Kidney (tissue), 13 donors: ENCODE measurements at regions not wholly inside any gene's neighbourhood (a gene's known extent, or its start where the extent isn't known, plus 50 kb on each side); places are given as distances from the start of the nearest gene placed in this dataset.

Experiments
- DNase-seq, 5 donors: peaks; one replicate each; pipeline ENCODE4 v3.0.0-alpha.2; 2013 to 2020
- FAIRE-seq: peaks from 2 replicates; lab custom pipeline; 2012; peaks lifted over from hg19 to GRCh38; lab: Jason Lieb, UNC
- H3K27ac ChIP-seq, 2 donors: one replicate each; pipeline ENCODE4 v1.7.0; 2013; ENCODE audit warnings: low read depth in 2 of 2, low read length in 2 of 2, inconsistent platforms in 1 of 2
- H3K27me3 ChIP-seq: one replicate; pipeline ENCODE4 v1.7.1; 2013; ENCODE audit warnings: low read length, inconsistent platforms; ENCODE audit not compliant: control insufficient read depth, insufficient read depth
- H3K36me3 ChIP-seq, 3 donors: one replicate each; pipeline versions ENCODE4 v1.7.0 to v1.7.1; 2013; ENCODE audit warnings: low read length in 3 of 3, control low read depth in 1 of 3, inconsistent platforms in 1 of 3; ENCODE audit not compliant: insufficient read depth in 3 of 3, control insufficient read depth in 2 of 3
- H3K4me1 ChIP-seq, 3 donors: one replicate each; pipeline versions ENCODE4 v1.7.0 to v1.7.1; 2013; ENCODE audit warnings: low read length in 3 of 3, inconsistent platforms in 1 of 3, low read depth in 1 of 3; ENCODE audit not compliant: control insufficient read depth in 2 of 3, insufficient read depth in 2 of 3
- H3K4me3 ChIP-seq, 3 donors: one replicate each; pipeline versions ENCODE4 v1.7.0 to v1.8.1; 2013; ENCODE audit warnings: low read length in 3 of 3, control low read depth in 1 of 3, inconsistent platforms in 1 of 3
- H3K9ac ChIP-seq, 3 donors: one replicate each; pipeline versions ENCODE4 v1.7.0 to v1.7.1; 2013; ENCODE audit warnings: low read length in 3 of 3, control low read depth in 1 of 3, inconsistent platforms in 1 of 3
- H3K9me3 ChIP-seq, 3 donors: one replicate each; pipeline versions ENCODE4 v1.7.0 to v1.7.1; 2013; ENCODE audit warnings: low read length in 3 of 3, control low read depth in 1 of 3, inconsistent platforms in 1 of 3; ENCODE audit not compliant: control insufficient read depth in 2 of 3, insufficient read depth in 1 of 3
- intact Hi-C: fragments of 100-400 bp; cut with DNase I; formaldehyde crosslinking; loops from one replicate; pipeline ENCODE4 v1.11.1; 2022
- TF ChIP-seq, protein P1 (sequence below): IDR thresholded peaks from 3 replicates; pipeline ENCODE4 v1.5.1; 2012; ENCODE audit warnings: mild to moderate bottlenecking, moderate library complexity, borderline replicate concordance; ENCODE audit not compliant: insufficient read depth; ENCODE audit errors: extremely low read depth
- donor health status: control.
- donor health status: control.
- donor health status: control.
- donor health status: control.
- donor health status: control.
- donor health status: DM: yes; HTN: yes; CAD: no.
- donor health status: Normal renal cell carcinoma (clear cell type).

DNA sequence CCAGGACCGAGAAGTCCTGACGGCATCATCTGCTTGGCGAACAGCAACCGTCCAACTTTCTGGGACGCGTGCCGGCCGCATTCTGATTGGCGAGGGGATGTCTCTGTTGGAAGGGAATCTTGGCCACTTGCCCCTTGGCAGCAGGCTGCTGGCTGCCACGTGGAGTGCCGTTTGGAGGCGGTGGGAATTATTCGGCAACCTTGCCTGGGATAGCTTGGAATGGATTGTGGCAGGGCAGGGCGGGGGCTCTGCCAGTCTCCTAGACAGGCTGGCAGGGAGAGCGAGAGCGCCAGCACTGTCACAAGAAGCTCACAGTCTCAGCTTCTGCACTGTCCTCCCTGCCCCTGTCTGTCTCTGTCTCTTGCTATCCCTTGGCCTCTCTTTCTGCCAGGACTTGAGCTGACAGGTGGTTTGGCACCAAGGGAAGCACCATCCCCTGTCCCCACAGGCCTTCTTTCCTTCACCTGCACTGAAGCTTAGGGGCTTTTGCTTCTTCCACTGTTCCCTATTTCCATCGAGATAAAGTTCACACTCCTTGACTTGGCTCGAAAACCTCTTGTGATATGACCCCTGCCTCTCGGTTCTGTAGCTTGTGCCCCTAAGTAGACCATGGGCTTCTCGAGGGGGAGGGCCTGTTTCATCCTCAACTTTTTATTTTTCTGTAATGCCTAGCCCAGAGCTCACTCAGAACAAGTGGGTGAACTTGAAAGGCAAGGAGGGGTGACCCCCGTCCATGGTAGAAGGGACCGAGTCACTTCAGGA is 201.9 kb downstream of the PHETA1 start:
- DNase-seq (peak in 1 of 5 donors; percentile 79), FAIRE-seq (no peak)
- Histone ChIP-seq H3K4me1 (no peaks in the 10 kb centered on the region), H3K4me3 (no peak overlapping the region), H3K9ac (no peak overlapping the region), H3K36me3 (no peaks in the 10 kb centered on the region), H3K27me3 (no peaks in the 10 kb centered on the region), H3K9me3 (no peaks in the 10 kb centered on the region), H3K27ac (no peak overlapping the region)
- intact Hi-C loops, result no loop called here
- TF ChIP-seq, protein P1, sequence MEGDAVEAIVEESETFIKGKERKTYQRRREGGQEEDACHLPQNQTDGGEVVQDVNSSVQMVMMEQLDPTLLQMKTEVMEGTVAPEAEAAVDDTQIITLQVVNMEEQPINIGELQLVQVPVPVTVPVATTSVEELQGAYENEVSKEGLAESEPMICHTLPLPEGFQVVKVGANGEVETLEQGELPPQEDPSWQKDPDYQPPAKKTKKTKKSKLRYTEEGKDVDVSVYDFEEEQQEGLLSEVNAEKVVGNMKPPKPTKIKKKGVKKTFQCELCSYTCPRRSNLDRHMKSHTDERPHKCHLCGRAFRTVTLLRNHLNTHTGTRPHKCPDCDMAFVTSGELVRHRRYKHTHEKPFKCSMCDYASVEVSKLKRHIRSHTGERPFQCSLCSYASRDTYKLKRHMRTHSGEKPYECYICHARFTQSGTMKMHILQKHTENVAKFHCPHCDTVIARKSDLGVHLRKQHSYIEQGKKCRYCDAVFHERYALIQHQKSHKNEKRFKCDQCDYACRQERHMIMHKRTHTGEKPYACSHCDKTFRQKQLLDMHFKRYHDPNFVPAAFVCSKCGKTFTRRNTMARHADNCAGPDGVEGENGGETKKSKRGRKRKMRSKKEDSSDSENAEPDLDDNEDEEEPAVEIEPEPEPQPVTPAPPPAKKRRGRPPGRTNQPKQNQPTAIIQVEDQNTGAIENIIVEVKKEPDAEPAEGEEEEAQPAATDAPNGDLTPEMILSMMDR, result no peak

DNA sequence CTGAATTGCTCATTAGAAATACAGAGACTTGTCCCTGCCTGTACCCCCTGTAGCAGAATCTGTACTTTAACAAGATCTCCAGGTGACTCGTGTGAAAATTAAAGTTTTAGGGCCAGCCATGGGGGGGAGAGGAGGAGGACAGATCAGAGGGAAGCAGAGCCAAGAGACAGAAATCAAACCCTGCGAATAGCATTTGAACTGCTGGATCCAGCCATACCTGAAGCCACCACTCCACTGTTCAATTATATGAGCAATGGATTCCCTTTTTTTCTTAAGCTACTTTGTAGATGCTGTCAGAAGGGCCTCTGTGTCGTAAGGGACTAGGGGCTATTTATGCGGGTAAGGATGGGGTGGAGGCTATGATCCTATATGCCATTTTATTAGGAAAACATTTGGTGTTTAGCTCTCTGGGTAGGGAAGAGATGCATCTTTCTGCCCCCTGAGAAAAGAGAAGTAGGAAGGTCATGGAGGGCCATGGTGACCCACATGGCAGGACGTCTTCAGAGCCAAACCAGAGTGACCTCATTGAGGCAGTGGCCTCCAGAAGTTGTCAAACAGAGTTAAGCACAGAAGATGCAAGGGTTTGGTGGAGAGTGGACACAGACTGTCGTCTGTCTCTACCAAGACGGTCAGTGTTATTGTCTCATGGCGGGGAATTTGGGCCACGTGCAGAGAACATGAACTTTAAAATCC is 203.9 kb downstream of the PHETA1 start:
- Histone ChIP-seq H3K36me3 (no peaks in the 10 kb centered on the region), H3K27ac (no peak overlapping the region), H3K27me3 (no peaks in the 10 kb centered on the region), H3K4me3 (no peak overlapping the region), H3K4me1 (no peaks in the 10 kb centered on the region), H3K9me3 (no peaks in the 10 kb centered on the region), H3K9ac (no peak overlapping the region)
- intact Hi-C loops, result no loop called here
- DNase-seq (no peak), FAIRE-seq (no peak)
- TF ChIP-seq, protein P1, result no peak

DNA sequence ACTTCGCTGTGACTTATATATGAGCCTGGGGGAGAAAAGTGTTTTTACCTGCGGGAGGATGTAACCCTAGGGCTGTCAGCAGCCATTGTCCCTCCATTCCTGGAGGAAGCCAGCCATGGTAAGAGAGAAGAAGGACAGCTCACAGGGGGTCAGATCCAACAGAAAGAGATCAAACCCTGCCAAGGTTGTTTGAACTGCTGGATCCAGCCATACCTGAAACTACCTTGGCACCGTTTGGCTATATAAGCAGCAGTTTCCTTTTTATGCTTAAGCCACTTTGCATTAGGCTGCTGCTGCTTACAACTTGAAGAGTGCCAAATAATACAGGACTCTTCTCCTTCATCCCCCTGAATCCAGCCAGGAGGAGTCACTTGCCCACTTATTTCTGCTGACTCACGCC is 205.5 kb downstream of the PHETA1 start:
- no peaks in the 10 kb centered on the region for H3K9me3 ChIP-seq
- DNase-seq, result no peak
- FAIRE-seq, result no peak
- no peak overlapping the region for H3K4me3 ChIP-seq
- TF ChIP-seq, protein P1, result no peak
- no peak overlapping the region for H3K9ac ChIP-seq
- H3K36me3 ChIP-seq, result no peaks in the 10 kb centered on the region
- no peaks in the 10 kb centered on the region for H3K4me1 ChIP-seq
- no peak overlapping the region for H3K27ac ChIP-seq
- intact Hi-C loops, result no loop called here
- no peaks in the 10 kb centered on the region for H3K27me3 ChIP-seq
